ENCODE measurements at regions not wholly inside any gene's neighbourhood (a gene's known extent, or its start where the extent isn't known, plus 50 kb on each side); places are given as distances from the start of the nearest gene placed in this dataset.

GRCh38 chr22:25447686-25448434, 116.6 kb upstream of the GRK3 start:
- TF ChIP-seq USF2 (IDR thresholded peaks at IDR 0.05; ENCODE audit: low read depth, low read length) (peak; percentile 21; the same call in 1 of the 2 replicates), CTCF (conservative IDR thresholded peaks at IDR 0.05; ENCODE audit: low read depth, low read length) (peak; percentile 99), BHLHE40 (IDR thresholded peaks at IDR 0.05; ENCODE audit: low read depth, low read length) (peak; percentile 14; the same call in 1 of the 2 replicates), CEBPB (IDR thresholded peaks at IDR 0.05; ENCODE audit: low read depth, low read length) (no peak)

All from IMR-90 (cell line).